ENCODE measurements at regions not wholly inside any gene's neighbourhood (a gene's known extent, or its start where the extent isn't known, plus 50 kb on each side); places are given as distances from the start of the nearest gene placed in this dataset.

DNA sequence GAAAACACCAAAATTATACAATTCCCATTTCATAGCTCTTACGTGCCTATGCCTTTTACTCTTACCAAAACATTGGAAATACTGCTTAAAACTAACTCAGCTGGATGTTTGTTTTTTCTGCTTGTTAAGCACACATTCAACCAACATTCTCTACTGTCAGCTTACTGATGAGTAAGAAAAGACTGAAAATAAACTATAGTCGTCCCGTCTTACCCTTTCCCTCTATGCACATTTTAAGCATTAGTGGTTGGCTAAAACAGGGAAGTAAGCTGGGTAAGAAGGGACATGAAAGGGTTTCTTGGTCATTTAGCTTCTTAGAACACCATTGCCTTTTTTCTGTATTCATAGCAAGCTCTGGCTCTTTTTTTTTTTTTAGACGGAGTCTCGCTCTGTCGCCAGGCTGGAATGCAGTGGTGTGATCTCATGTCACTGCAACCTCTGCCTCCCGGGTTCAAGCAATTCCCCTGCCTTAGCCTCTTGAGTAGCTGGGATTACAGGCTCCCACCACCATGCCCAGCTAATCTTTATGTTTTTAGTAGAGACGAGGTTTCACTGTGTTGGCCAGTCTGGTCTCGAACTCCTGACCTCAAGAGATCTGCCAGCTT is 232.1 kb upstream of the PCSK5 start:
- Histone ChIP-seq H4K91ac (ENCODE audit: insufficient read depth, low read depth, low read length) (no peak overlapping the region), H3K4me3 (ENCODE audit: insufficient read depth, low read depth, low read length) (no peak overlapping the region), H2AFZ (replicated peaks; ENCODE audit: low read length, poor library complexity) (no peak overlapping the region), H4K5ac (ENCODE audit: low read depth, low read length) (no peak overlapping the region), H3K56ac (ENCODE audit: extremely low read depth, insufficient read depth, low read length) (no peak overlapping the region), H3K23ac (ENCODE audit: low read depth, low read length) (no peak overlapping the region), H3K27me3 (ENCODE audit: control insufficient read depth, insufficient read depth, low read length) (no peaks in the 10 kb centered on the region), H3K4me1 (ENCODE audit: control insufficient read depth, insufficient read depth, low read length) (no peaks in the 10 kb centered on the region), H2AK9ac (replicated peaks; ENCODE audit: low read depth, low read length, poor library complexity) (no peak overlapping the region), H3K18ac (ENCODE audit: low read depth, low read length) (no peak overlapping the region), H3K27ac (ENCODE audit: insufficient read depth, low read length) (peak overlapping the region; percentile 47; the same call in 1 of the 2 replicates), H2AK5ac (ENCODE audit: low read depth, low read length) (no peak overlapping the region), H3K9me3 (ENCODE audit: control insufficient read depth, insufficient read depth, low read length) (peaks cover 3% of the 10 kb centered on the region; the same call in 1 of the 2 replicates), H4K8ac (ENCODE audit: low read depth in 2 of 2, low read length in 2 of 2) (no peak overlapping the region), H3K79me1 (ENCODE audit: low read depth in 1 of 2, low read length in 2 of 2) (no peaks in the 10 kb centered on the region), H3K4me2 (ENCODE audit: low read depth, low read length) (no peak overlapping the region), H3K9ac (ENCODE audit: low read depth, low read length) (no peak overlapping the region), H3K9me1 (ENCODE audit: insufficient read depth, low read length) (no peaks in the 10 kb centered on the region), H3K14ac (replicated peaks; ENCODE audit: low read depth, low read length) (no peak overlapping the region), H3K4ac (ENCODE audit: low read depth, low read length) (no peak overlapping the region), H2BK120ac (ENCODE audit: low read depth, low read length) (0 out of 2 replicates have a peak overlapping the region, but pooled peaks have one; percentile 8), H2BK15ac (ENCODE audit: low read depth, low read length) (no peak overlapping the region), H3K36me3 (ENCODE audit: control insufficient read depth, insufficient read depth, low read length) (no peaks in the 10 kb centered on the region), H2BK5ac (ENCODE audit: low read depth, low read length, poor library complexity, severe bottlenecking) (no peak overlapping the region), H2BK20ac (ENCODE audit: low read depth, low read length) (no peak overlapping the region), H4K20me1 (ENCODE audit: insufficient read depth, low read length) (no peaks in the 10 kb centered on the region)
- CTCF ChIA-PET: interaction anchor here (0.6 to 0.9 kb wide), 2 partner anchors 208 to 291 kb away, joined by 3 read pairs; no protein-coding TSS in a partner anchor
- no TSS peak for BruUV-seq (replicated peaks)
- DNase-seq (peak; percentile 45), ATAC-seq (ENCODE audit: low read depth) (peak; percentile 57)
- TF ChIP-seq SMC3 (IDR thresholded peaks at IDR 0.05; ENCODE audit: low read depth, low read length) (no peak), NFE2L2 (IDR thresholded peaks at IDR 0.05; ENCODE audit: low read depth, low read length) (no peak), MAZ (IDR thresholded peaks at IDR 0.05; ENCODE audit: borderline replicate concordance, low read depth, low read length) (no peak), RAD21 (IDR thresholded peaks at IDR 0.05; ENCODE audit: low read length) (no peak), RCOR1 (IDR thresholded peaks at IDR 0.05; ENCODE audit: insufficient replicate concordance, low read length) (no peak), FOS (IDR thresholded peaks at IDR 0.05; ENCODE audit: low read depth, low read length) (no peak), BHLHE40 (IDR thresholded peaks at IDR 0.05; ENCODE audit: low read depth, low read length) (no peak), CHD1 (IDR thresholded peaks at IDR 0.05; ENCODE audit: low read depth, low read length) (no peak), MXI1 (IDR thresholded peaks at IDR 0.05; ENCODE audit: borderline replicate concordance, low read depth, low read length) (no peak)
- TF ChIP-seq, protein P1, sequence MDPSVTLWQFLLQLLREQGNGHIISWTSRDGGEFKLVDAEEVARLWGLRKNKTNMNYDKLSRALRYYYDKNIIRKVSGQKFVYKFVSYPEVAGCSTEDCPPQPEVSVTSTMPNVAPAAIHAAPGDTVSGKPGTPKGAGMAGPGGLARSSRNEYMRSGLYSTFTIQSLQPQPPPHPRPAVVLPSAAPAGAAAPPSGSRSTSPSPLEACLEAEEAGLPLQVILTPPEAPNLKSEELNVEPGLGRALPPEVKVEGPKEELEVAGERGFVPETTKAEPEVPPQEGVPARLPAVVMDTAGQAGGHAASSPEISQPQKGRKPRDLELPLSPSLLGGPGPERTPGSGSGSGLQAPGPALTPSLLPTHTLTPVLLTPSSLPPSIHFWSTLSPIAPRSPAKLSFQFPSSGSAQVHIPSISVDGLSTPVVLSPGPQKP (IDR thresholded peaks at IDR 0.05; ENCODE audit: borderline replicate concordance, low read depth, low read length): no peak
- TF ChIP-seq, protein P2, sequence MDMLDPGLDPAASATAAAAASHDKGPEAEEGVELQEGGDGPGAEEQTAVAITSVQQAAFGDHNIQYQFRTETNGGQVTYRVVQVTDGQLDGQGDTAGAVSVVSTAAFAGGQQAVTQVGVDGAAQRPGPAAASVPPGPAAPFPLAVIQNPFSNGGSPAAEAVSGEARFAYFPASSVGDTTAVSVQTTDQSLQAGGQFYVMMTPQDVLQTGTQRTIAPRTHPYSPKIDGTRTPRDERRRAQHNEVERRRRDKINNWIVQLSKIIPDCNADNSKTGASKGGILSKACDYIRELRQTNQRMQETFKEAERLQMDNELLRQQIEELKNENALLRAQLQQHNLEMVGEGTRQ (IDR thresholded peaks at IDR 0.05; ENCODE audit: low read depth, low read length): no peak
- TF ChIP-seq, protein P3, sequence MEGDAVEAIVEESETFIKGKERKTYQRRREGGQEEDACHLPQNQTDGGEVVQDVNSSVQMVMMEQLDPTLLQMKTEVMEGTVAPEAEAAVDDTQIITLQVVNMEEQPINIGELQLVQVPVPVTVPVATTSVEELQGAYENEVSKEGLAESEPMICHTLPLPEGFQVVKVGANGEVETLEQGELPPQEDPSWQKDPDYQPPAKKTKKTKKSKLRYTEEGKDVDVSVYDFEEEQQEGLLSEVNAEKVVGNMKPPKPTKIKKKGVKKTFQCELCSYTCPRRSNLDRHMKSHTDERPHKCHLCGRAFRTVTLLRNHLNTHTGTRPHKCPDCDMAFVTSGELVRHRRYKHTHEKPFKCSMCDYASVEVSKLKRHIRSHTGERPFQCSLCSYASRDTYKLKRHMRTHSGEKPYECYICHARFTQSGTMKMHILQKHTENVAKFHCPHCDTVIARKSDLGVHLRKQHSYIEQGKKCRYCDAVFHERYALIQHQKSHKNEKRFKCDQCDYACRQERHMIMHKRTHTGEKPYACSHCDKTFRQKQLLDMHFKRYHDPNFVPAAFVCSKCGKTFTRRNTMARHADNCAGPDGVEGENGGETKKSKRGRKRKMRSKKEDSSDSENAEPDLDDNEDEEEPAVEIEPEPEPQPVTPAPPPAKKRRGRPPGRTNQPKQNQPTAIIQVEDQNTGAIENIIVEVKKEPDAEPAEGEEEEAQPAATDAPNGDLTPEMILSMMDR (conservative IDR thresholded peaks at IDR 0.05; ENCODE audit: low read depth, low read length): no peak
- WGBS, 2 experiments (ENCODE audit: extremely low coverage in 2 of 2, insufficient read length in 1 of 2): no CpG with 5 or more reads among the region's 9 CpGs
- dilution Hi-C loops (cut with HindIII; ENCODE audit: low sequenced_read_pairs, unreplicated experiment) (no loop called here), intact Hi-C loops (cut with micrococcal nuclease) (no loop called here), in situ Hi-C loops (cut with MboI; ENCODE audit: low sequenced_read_pairs) (no loop called here)
- POLR2A ChIA-PET (ENCODE audit: unreplicated experiment): no interaction called here
